C1 segment of cervical spinal cord (tissue), 14 donors: ENCODE measurements at regions not wholly inside any gene's neighbourhood (a gene's known extent, or its start where the extent isn't known, plus 50 kb on each side); places are given as distances from the start of the nearest gene placed in this dataset.
A peak's percentile ranks its signal among the peaks of the same experiment; 100 is the strongest.
"Not testable (repeated sequence)": the region's sequence is repeated elsewhere in the genome, so short reads cannot be mapped to it uniquely, and the experiment has no call there.

ENCODE experiments used
- DNase-seq, 14 donors: peaks; one replicate each; lab custom pipeline; 2025; lab: John Stamatoyannopoulos, UW

DNA sequence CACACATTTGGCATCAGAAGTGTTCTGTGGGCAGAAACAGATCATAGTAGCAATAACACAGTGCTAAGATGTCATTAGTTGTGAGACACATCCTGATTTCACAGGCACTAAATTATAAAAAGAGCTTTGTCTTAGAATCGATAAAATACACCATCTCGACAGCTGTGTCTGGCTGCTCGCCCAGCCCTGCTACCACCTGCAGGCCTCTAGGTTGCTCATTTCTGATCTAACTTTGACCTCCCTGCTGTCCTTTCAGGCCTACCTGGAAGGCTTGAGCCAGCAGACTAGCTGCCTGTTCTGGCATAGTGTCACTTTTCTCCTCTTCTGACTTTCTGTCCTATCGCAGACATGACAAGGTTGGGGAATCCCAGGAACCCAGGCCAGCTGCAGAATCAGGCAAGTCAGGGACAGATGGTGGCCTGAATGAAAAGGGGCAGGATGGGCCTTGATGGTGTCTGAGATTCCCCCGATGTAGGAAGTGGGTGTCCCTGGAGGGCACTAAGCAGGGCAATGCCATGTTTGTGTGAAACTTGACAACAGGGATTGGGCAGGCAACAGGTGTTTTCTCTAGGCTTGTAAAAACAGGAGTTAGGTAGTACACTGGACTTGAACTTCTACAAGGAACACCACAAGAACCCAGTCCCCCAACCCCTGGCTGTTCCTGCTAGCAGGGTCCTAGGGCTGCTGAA lies 66.6 kb upstream of the RHOU start:
- no peak for DNase-seq

DNA sequence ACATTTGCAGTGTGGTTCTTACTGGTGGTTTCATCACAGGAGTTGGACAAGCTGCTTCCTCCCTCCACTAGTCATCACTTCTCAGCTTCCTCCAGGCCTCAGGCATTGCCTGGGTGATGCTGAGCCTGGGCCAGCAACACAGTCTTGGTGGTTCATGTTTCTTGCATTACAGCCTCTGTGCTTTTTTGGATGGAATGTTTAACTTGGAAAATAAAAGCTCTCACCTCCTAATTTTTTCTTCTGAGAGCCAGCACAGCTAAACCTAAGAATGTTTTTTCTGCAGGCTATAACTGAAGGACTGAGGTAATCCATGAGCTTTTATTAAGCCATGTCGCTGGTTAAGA lies 66.1 kb upstream of the RHOU start:
- peak in 1 of 14 donors; percentile 9 for DNase-seq

GRCh38 chr1:228681076-228681565 lies 54.2 kb upstream of the RHOU start:
- DNase-seq, result not testable (repeated sequence)

- no peak for DNase-seq
Measured at GRCh38 chr1:228683428-228683827, 51.9 kb upstream of the RHOU start.

- DNase-seq, result peak in 1 of 14 donors; percentile 3
Measured at GRCh38 chr1:228684607-228685006, 50.7 kb upstream of the RHOU start.

DNA sequence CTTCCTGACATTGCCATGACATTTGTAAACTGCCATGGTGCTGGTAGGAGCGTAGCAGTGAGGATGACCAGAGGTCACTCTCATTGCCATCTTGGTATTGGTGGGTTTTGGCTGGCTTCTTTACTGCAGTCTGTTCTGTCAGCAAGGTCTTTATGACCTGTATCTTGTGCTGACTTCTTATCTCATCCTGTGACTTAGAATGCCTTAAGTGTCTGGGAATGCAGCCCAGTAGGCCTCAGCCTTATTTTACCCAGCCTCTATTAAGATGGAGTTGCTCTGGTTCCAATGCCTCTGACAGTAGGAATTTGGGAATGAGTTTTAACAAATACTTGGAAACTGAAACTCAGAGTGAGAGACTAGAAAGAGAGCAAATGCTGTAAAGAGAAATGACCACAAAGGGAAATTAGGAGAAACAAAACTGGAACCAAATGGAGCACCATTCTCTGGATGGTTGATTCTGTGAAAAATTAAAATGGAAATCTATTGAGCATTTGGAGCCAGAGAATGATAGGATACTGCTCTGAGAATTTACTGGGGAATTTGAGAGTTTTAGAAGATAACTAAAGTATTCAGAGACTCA lies 50.1 kb upstream of the RHOU start:
- no peak for DNase-seq
